HG02588 (cell line): ENCODE measurements at regions not wholly inside any gene's neighbourhood (a gene's known extent, or its start where the extent isn't known, plus 50 kb on each side); places are given as distances from the start of the nearest gene placed in this dataset.
"Not testable (repeated sequence)": the region's sequence is repeated elsewhere in the genome, so short reads cannot be mapped to it uniquely, and the experiment has no call there.

Experiments used
- ATAC-seq: cut with Tn5 transposase; IDR thresholded peaks from one replicate; pipeline ENCODE4 v1.9.1; 2021; ENCODE audit warnings: mild to moderate bottlenecking, moderate library complexity; ENCODE audit not compliant: unreplicated experiment

GRCh38 chr17:34045990-34046389 lies 209.1 kb upstream of the CCL2 start:
- ATAC-seq: no peak

- no peak for ATAC-seq
These were observed 204.0 kb upstream of the CCL2 start for GRCh38 chr17:34051046-34051445.

GRCh38 chr17:34054495-34054894 lies 200.6 kb upstream of the CCL2 start:
- no peak for ATAC-seq

DNA sequence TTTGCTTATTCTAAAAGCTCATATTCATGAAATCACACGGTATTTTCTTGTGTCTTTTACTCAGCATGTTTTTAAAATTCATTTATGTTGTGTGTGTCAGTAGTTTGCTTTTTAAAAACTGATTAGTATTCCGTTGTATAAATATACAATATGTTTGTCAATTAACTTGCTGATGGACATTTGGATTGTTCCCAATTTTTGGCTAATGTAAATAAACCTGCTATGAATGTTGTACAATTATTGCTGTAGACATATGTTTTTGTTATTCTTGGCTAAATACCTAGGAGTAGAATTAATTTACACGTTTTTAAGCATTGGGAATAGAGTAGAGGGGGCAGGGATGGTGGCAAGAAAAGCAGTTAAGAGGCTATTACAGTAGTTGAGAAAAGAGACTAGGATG lies 199.5 kb upstream of the CCL2 start:
- ATAC-seq: no peak

GRCh38 chr17:34059423-34060220 lies 195.5 kb upstream of the CCL2 start:
- no peak for ATAC-seq

DNA sequence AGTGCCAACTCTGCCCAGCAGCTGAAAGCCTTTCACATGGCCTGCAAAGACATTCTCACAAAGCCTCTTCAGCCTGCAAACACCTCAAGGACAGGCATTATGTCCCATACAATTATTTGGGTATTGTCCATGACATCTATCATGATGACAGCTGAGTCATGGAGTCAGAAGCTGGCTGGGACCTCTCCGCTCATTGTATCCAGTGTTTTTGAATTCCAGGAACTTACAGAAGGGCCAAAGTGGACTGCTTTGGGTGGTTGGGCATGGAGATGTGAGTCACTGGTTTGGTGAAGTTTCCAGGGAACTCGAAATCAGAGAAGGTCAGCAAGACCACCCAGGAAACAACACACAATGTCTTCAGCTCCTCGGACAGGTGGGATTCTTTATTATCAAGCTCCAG lies 188.6 kb upstream of the CCL2 start:
- no peak for ATAC-seq

- no peak for ATAC-seq
These were observed 188.1 kb upstream of the CCL2 start for GRCh38 chr17:34067011-34067410.

GRCh38 chr17:34068571-34068970 lies 186.5 kb upstream of the CCL2 start:
- no peak for ATAC-seq

DNA sequence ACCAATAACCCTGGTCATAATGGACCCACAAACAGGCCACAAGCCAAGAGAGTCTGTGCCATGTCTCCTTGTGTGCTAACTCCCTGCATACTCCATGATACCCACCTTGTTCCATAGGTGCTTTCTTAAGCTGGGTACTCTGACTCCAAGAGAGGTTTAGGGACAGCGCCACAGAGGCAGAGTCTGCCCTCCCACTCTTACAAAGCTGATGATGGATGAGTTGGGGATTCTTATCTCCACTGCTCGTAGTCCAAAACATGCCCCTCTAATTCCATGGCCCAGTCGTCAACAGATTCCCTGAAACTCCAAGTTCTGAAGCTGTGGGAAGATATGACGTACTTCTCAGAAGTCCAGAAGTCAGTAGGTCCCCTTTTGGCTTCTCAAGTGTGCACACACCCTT lies 184.4 kb upstream of the CCL2 start:
- no peak for ATAC-seq

- no peak for ATAC-seq
These were observed 183.1 kb upstream of the CCL2 start for GRCh38 chr17:34071886-34072420.

- no peak for ATAC-seq
These were observed 180.0 kb upstream of the CCL2 start for GRCh38 chr17:34075076-34075475.

DNA sequence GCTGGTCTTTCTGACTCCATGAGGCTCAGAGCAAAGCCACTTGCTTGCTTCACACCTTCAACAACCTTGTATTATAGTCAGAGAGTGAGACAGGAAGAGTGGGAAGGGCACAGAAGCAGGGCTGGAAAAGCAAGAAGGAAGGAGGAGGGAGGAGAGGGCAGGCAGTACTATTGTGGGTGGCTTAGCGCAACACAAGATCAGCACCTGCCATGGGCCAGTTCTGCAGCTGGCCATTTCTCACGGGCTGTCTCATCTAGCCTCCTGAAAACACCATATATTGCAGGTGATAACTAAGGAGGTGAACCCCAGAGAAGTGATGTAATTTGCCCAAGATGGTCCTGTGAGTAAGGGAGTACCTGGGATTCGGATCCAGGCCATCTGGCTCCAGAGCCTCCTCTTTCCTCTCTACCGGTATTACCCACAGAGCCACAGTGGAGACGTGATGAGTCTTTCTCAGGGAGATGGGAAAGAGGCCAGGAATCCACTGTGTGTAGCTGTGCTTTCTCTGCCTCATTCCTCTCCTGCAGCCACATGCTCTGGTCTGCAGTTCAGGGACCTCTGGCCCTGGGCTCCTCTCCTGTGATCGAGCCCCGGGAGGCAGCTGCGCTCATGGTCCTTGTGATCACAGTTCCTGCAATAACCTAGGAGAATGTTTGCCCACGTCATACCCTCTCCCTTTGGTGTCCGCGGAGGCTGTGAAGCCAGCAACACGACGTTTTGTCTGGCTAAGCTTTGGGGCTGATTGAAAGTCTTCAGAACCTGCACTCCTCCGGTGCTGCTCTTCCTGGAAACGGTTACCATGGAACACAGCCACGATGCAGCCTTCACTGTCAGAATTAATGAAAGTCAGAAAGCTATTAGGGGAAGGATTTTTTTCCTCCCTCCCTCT lies 178.1 kb upstream of the CCL2 start:
- ATAC-seq: no peak

- no peak for ATAC-seq
These were observed 173.8 kb upstream of the CCL2 start for GRCh38 chr17:34081269-34081668.

- no peak for ATAC-seq
These were observed 172.7 kb upstream of the CCL2 start for GRCh38 chr17:34082404-34082803.

DNA sequence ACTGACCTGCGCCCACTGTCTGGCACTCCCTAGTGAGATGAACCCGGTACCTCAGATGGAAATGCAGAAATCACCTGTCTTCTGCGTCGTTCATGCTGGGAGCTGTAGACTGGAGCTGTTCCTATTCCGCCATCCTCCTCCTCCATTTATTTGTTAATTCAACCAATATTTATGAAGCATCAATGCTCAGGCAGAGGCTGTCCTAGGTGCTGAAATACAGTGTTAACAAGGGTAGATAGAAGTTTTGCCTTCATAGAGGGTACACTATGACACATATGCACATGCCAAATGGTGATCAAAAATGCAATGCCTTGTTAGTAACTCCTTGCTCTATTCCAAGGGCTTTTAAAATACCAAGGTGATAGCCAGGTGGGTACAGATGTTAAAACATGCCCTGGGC lies 166.0 kb upstream of the CCL2 start:
- ATAC-seq: not testable (repeated sequence)

DNA sequence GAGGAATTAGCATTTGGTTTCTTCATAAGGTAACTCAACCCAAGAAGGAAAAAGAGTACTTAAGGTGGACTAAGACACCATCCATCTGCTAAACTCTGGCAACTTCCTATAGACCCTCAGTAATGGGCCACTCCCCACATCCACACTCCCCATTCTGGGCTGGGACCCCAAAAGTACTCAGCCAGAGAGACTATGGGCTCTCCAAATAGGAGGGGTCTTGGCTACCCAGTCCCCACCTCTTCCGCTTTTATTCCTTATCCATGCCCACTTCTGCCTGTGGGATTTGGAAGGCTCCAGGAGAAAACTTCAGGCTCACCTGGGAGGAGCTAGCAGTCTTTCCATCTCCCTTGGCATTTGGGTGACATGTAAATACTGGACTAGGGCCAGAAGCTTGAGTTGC lies 164.5 kb upstream of the CCL2 start:
- ATAC-seq: no peak

DNA sequence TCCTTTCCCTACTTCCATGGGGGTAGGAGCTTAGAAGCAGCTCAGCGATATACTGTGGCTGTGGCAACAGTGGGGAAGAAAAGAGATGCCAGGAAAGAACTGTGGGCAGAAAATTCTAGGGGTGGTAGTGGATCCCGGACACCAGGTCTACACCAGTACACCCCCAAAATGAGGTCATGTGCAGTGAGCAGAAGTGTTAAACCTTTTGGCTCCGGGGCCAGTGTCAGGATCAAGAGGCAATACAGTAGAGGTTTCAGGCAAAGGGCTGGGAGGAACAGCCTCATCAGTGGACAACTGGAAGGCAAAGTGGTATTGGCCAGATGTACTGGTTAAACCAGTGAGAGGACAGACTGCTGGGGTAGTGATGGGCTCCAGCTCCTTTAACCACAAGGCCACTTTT lies 163.1 kb upstream of the CCL2 start:
- ATAC-seq: no peak

DNA sequence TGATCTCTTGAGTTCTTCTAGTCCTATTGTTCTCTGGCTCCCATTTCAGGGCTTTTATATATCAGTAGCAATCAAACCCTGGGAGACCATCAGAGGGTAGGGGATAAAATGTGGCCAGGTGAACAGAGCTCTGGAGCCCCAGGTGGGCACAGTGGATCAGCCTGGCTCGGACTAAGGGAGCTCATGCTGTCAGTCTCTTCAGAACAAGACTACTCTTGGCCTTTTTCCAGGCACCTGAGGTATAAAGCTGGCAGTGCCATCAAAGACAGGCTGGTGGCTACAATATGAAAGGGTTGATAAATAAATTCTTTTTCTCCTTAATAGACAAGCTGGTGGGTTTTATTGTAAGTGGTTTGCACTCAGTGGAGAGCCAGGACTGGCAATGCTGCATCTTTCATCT lies 160.0 kb upstream of the CCL2 start:
- no peak for ATAC-seq

GRCh38 chr17:34098699-34099098 lies 156.4 kb upstream of the CCL2 start:
- no peak for ATAC-seq

DNA sequence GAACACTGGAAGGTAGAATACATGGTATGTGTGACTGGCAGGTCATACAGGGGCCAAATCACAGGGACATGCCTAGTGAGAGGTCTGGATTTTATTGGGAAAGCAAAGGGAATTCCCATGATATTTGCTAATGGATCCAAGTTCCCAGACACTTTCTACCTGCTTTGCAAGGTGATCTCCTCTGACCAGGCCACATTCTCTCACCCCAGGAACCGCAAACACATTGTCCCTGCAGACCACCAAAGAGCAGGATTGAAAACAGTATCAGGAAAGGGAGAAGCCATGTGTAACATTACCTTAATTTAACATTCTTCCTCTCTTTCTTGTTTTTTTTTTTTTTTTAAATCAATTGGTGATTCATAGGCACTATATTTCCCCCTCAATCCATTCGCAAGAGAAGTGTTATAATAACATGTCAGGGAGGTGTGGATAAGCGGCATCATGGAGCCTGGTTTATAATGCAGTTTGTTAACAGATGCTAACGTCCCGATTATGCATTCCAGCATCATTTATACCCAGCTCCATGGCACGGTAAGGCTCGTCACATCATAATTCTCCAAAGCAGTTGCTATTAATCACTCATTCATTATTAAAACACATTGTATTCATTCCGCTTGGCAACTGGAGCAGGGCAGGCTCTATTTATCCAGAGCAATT lies 155.1 kb upstream of the CCL2 start:
- ATAC-seq: no peak

DNA sequence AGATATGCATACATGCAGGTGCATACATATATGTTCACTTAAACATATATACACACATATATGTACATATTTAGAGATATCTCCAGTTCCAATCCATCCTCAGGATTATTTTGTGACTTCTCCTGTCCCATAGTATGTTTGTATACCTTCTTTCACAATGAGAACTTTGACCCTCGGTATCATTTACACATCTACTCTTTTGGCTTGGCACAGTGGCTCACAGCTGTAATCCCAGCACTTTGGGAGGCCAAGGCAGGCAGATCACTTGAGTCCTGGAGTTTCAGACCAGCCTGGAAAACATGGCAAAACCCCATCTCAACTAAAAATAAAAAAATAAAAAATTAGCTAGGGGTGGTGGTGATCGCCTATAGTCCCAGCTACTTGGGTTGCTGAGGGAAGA lies 148.1 kb upstream of the CCL2 start:
- no peak for ATAC-seq
